ENCODE measurements at regions not wholly inside any gene's neighbourhood (a gene's known extent, or its start where the extent isn't known, plus 50 kb on each side); places are given as distances from the start of the nearest gene placed in this dataset.

DNA sequence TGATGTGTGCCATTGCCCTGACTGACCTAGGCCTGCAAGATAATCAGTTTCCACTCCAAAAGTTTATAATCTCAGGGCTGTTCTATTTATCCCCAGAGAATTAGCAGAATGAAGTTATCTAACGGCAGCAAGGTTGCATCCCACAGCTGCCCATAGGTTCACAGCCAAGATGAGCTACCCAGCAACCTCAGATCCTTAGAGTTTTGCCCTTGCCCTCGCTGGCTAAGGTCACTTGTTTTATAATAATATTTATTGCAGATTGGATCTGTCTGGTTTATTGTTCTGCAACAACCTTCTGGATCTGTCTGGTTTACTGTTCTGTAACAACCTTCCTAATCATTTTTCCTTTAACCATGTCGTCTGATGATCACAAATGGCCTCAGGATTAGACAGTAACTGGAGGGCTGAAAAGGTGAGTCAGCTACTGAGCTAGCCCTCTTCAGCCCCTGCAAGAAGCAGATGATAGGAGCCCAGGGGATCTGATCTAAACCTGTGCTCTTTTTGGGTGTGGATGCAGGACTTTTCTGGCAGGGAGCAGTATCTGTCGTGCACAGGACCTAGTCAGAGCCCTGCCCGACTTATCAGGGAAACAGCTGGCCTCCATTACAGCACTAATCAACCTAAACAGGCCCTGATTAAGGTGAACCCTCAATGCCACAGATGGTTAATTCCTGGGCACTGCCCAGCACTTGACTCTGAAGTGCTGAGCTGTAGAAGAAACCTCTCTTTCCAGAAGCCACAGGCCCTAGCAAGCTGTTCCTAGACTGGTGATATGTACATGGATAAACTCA, 642.9 kb upstream of the KIRREL3 start:
- TF ChIP-seq CTCF (conservative IDR thresholded peaks at IDR 0.05 in 1 of 2, IDR thresholded peaks at IDR 0.05 in 1 of 2; ENCODE audit: extremely low read depth in 1 of 2, insufficient read depth in 1 of 2, low read depth in 1 of 2, low read length in 2 of 2): no peak
- no peak for TF ChIP-seq EZH2 (IDR thresholded peaks at IDR 0.05; ENCODE audit: borderline replicate concordance, low read length)
